PC-9 (cell line): ENCODE measurements at regions not wholly inside any gene's neighbourhood (a gene's known extent, or its start where the extent isn't known, plus 50 kb on each side); places are given as distances from the start of the nearest gene placed in this dataset.

Experiments
- BruUV-seq: library from RNA; stranded (reverse); fragments of 400-500 nt; replicated peaks from 2 replicates; lab custom pipeline; 2021; lab: Mats Ljungman, UMichigan
- CTCF ChIA-PET: fragments of 300-600 bp; sonication (Branson Sonifier 250); formaldehyde crosslinking; loops from one replicate; lab custom pipeline; 2022; ENCODE audit warnings: antibody characterized with exemption; lab: Charles Lee
- POLR2A ChIA-PET: fragments of 300-600 bp; sonication (Branson Sonifier 250); formaldehyde crosslinking; loops from one replicate; lab custom pipeline; 2022; ENCODE audit warnings: antibody characterized with exemption; ENCODE audit not compliant: unreplicated experiment; lab: Charles Lee
- DNase-seq, 2 experiments: peaks; one replicate each; pipeline versions ENCODE4 v3.0.0 to v3.0.0-alpha.2; 2015 to 2022; ENCODE audit warnings: mixed read lengths in 1 of 2
- H2AFZ ChIP-seq: fragments of 200-600 bp; sonication (generic); 2 replicates; pipeline ENCODE4 v1.8.1; 2017; ENCODE audit warnings: antibody characterized with exemption
- H3F3A ChIP-seq: fragments of 200-600 bp; sonication (generic); 2 replicates; pipeline ENCODE4 v1.8.1; 2017; ENCODE audit warnings: antibody characterized with exemption, mild to moderate bottlenecking, low read depth; ENCODE audit not compliant: insufficient read depth
- H3K27ac ChIP-seq: fragments of 200-600 bp; sonication (generic); 2 replicates; pipeline ENCODE4 v1.6.1; 2016; ENCODE audit warnings: mixed run types
- H3K27me3 ChIP-seq: fragments of 200-600 bp; sonication (generic); 2 replicates; pipeline ENCODE4 v1.6.1; 2016; ENCODE audit warnings: low read depth, mixed run types; ENCODE audit not compliant: insufficient read depth
- H3K36me3 ChIP-seq: fragments of 200-600 bp; sonication (generic); 2 replicates; pipeline ENCODE4 v1.6.1; 2016; ENCODE audit warnings: low read depth, mixed run types
- H3K4me1 ChIP-seq: fragments of 200-600 bp; sonication (generic); replicated peaks from 2 replicates; pipeline ENCODE4 v1.6.1; 2016; ENCODE audit warnings: mixed run types; ENCODE audit not compliant: insufficient read depth
- H3K4me2 ChIP-seq: fragments of 200-600 bp; sonication (generic); 2 replicates; pipeline ENCODE4 v1.6.1; 2017; ENCODE audit warnings: mixed run types
- H3K4me3 ChIP-seq: fragments of 200-600 bp; sonication (generic); 2 replicates; pipeline ENCODE4 v1.6.1; 2016; ENCODE audit warnings: mixed run types
- H3K79me2 ChIP-seq: fragments of 200-600 bp; sonication (generic); 2 replicates; pipeline ENCODE4 v1.6.1; 2017; ENCODE audit warnings: low read depth, mixed run types
- H3K9me2 ChIP-seq: fragments of 200-600 bp; sonication (generic); 2 replicates; pipeline ENCODE4 v1.8.1; 2017; ENCODE audit warnings: mild to moderate bottlenecking; ENCODE audit not compliant: insufficient read depth
- H3K9me3 ChIP-seq: fragments of 200-600 bp; sonication (generic); 2 replicates; pipeline ENCODE4 v1.8.1; 2016; ENCODE audit warnings: low read depth; ENCODE audit not compliant: insufficient read depth
- H4K20me1 ChIP-seq: fragments of 200-600 bp; sonication (generic); 2 replicates; pipeline ENCODE4 v1.8.1; 2017; ENCODE audit not compliant: insufficient read depth
- EZH2 ChIP-seq: fragments of 200-600 bp; sonication (generic); IDR thresholded peaks from 2 replicates; pipeline ENCODE4 v1.8.0; 2017; ENCODE audit warnings: antibody characterized with exemption, low read depth
- intact Hi-C: fragments of 100-400 bp; cut with micrococcal nuclease; formaldehyde crosslinking; loops from one replicate; pipeline ENCODE4 v1.10.0; 2022; ENCODE audit not compliant: unreplicated experiment
- TF ChIP-seq, protein P1 (sequence below): fragments of 200-600 bp; sonication (generic); conservative IDR thresholded peaks from 2 replicates; pipeline ENCODE4 v1.6.1; 2017; ENCODE audit warnings: mixed run types, antibody characterized with exemption, mild to moderate bottlenecking, moderate library complexity

DNA sequence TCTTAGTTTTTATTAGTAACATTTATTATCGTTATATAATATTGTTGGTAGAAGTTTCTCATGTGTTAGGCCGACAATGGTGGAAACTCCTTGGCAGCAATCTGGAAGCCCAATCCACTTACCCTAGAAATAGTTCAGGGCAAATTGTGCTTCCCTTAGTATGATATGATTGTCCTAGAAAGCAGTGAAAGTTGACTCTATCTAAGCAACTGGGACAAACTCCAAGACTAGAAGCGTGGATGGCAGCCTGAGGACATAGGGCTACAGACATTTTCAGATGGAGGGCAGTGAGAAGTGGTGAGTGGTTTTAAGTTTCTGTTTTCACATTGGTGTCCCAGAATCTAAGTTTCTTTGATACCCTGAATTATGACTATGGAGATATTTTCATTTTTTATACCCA is 63.3 kb upstream of the TRPC3 start:
- TF ChIP-seq, protein P1, sequence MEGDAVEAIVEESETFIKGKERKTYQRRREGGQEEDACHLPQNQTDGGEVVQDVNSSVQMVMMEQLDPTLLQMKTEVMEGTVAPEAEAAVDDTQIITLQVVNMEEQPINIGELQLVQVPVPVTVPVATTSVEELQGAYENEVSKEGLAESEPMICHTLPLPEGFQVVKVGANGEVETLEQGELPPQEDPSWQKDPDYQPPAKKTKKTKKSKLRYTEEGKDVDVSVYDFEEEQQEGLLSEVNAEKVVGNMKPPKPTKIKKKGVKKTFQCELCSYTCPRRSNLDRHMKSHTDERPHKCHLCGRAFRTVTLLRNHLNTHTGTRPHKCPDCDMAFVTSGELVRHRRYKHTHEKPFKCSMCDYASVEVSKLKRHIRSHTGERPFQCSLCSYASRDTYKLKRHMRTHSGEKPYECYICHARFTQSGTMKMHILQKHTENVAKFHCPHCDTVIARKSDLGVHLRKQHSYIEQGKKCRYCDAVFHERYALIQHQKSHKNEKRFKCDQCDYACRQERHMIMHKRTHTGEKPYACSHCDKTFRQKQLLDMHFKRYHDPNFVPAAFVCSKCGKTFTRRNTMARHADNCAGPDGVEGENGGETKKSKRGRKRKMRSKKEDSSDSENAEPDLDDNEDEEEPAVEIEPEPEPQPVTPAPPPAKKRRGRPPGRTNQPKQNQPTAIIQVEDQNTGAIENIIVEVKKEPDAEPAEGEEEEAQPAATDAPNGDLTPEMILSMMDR = no peak
- no peak for TF ChIP-seq EZH2
- Histone ChIP-seq H3K9me3 (no peaks in the 10 kb centered on the region; the same call in 1 of the 2 replicates), H3K27ac (no peak overlapping the region), H3K36me3 (no peaks in the 10 kb centered on the region), H2AFZ (no peak overlapping the region), H3K9me2 (0 out of 2 replicates have a peak, but pooled peaks cover 4% of the 10 kb centered on the region), H3K4me3 (no peak overlapping the region), H4K20me1 (no peaks in the 10 kb centered on the region), H3K79me2 (no peaks in the 10 kb centered on the region), H3K4me2 (no peak overlapping the region), H3K27me3 (no peaks in the 10 kb centered on the region), H3K4me1 (no peaks in the 10 kb centered on the region), H3F3A (no peaks in the 10 kb centered on the region)
- intact Hi-C loops = no loop called here
- ChIA-PET CTCF (no interaction called here), POLR2A (no interaction called here)
- no TSS peak for BruUV-seq
- DNase-seq = no peak

DNA sequence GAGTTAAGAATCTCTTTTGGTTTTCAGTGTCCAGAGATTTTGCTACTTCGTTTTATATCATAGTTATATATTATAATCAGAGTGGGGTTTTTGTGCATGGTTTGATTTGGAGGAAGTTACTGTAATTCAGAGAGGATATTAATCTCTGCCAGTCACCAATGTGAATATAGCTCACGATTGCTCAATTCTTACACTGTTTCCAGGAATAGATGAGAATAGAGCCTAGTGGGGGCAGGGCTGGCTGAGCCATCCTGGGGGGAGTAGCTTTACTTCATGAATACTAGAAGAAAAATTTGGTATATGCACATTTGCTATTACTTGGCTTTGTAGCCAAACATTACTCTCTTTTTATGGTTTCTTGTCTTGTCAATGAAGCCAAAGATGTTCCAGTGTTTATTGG is 60.9 kb upstream of the TRPC3 start:
- no peaks in the 10 kb centered on the region for H3K27me3 ChIP-seq
- POLR2A ChIA-PET = no interaction called here
- no peaks in the 10 kb centered on the region for H3K9me3 ChIP-seq
- no peaks in the 10 kb centered on the region for H3K36me3 ChIP-seq
- TF ChIP-seq, protein P1 = no peak
- no peak for TF ChIP-seq EZH2
- H3K9me2 ChIP-seq = 0 out of 2 replicates have a peak, but pooled peaks cover 4% of the 10 kb centered on the region
- no peaks in the 10 kb centered on the region for H4K20me1 ChIP-seq
- no peak for DNase-seq
- H3K4me1 ChIP-seq = no peaks in the 10 kb centered on the region
- no peaks in the 10 kb centered on the region for H3K79me2 ChIP-seq
- H3K4me2 ChIP-seq = no peak overlapping the region
- no peak overlapping the region for H3K27ac ChIP-seq
- CTCF ChIA-PET = no interaction called here
- no peaks in the 10 kb centered on the region for H3F3A ChIP-seq
- intact Hi-C loops = no loop called here
- H3K4me3 ChIP-seq = no peak overlapping the region
- BruUV-seq = no TSS peak
- no peak overlapping the region for H2AFZ ChIP-seq

DNA sequence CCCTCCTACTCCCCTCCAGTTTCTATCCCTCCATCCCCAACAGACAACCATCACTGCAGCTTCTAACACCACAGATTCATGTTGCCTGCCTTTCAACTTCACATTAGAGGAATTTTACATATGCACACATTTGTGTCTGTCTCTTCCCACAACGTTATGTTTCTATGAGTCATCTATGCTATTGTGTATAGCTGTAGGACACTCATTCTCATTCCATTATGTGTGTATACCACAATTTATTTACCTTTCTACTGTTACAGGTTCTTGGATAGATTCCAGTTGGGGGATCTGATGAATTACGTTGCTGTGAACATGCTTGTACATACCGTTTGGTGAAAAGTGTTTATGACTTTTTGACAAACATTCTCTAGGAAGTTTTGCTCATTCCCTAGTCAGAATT is 58.8 kb upstream of the TRPC3 start:
- Histone ChIP-seq H3K9me2 (0 out of 2 replicates have a peak, but pooled peaks cover 4% of the 10 kb centered on the region), H4K20me1 (no peaks in the 10 kb centered on the region), H3K4me1 (no peaks in the 10 kb centered on the region), H3K79me2 (no peaks in the 10 kb centered on the region), H3K27ac (no peak overlapping the region), H3F3A (no peaks in the 10 kb centered on the region), H3K36me3 (no peaks in the 10 kb centered on the region), H3K9me3 (no peaks in the 10 kb centered on the region), H3K4me2 (no peak overlapping the region), H2AFZ (no peak overlapping the region), H3K4me3 (no peak overlapping the region), H3K27me3 (no peaks in the 10 kb centered on the region)
- ChIA-PET POLR2A (no interaction called here), CTCF (no interaction called here)
- no peak for DNase-seq
- TF ChIP-seq EZH2 = no peak
- TF ChIP-seq, protein P1 = no peak
- intact Hi-C loops = no loop called here
- no TSS peak for BruUV-seq
